ENCODE measurements at regions not wholly inside any gene's neighbourhood (a gene's known extent, or its start where the extent isn't known, plus 50 kb on each side); places are given as distances from the start of the nearest gene placed in this dataset.
"Not testable (repeated sequence)": the region's sequence is repeated elsewhere in the genome, so short reads cannot be mapped to it uniquely, and the experiment has no call there.

DNA sequence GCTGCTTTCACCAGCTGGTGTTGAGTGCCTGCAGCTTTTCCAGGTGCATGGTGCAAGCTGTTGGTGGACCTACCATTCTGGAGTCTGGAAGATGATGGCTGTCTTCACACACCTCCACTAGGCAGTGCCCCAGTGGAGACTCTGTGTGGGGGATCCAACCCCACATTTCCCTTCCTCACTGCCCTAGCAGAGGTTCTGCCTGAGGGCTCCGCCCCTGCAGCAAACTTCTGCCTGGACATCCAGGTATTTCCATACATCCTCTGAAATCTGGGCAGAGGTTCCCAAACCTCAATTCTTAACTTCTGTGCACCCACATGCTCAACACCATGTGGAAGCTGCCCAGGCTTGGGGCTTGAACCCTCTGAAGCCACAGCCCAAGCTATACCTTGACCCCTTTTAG, 172.4 kb downstream of the PHF2 start:
- DNase-seq (ENCODE audit: low spot score); ATAC-seq: not testable (repeated sequence)

- DNase-seq (ENCODE audit: low spot score): no peak
- no peak for ATAC-seq
These were observed 155.6 kb downstream of the PHF2 start for GRCh38 chr9:93731963-93732362.

GRCh38 chr9:93730648-93731047, 154.3 kb downstream of the PHF2 start:
- ATAC-seq (no peak), DNase-seq (ENCODE audit: low spot score) (no peak)

DNA sequence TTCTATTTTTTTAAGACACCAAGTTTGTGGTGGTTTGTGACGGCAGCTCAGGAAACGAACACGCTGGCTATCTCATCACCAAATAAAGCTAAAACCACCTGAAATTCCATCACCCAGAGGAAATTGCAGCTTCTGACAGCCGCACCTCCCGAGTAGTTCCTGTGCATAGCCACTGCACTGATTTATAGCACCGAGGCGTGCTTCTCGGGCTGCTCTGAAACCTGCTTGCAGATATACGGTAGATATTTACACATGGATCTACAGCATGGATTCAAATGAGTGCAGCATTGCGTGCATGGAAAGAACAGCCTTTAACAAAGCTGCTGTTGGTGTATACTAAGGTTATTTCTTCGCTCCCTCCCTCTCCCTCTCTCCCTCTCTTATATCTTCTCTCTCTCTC, 153.8 kb downstream of the PHF2 start:
- ATAC-seq: no peak

More for the DNA sequence above, 153.8 kb downstream of the PHF2 start:
- no peak for DNase-seq (ENCODE audit: low spot score)
